Esophagus squamous epithelium (tissue), 4 donors: ENCODE measurements at regions not wholly inside any gene's neighbourhood (a gene's known extent, or its start where the extent isn't known, plus 50 kb on each side); places are given as distances from the start of the nearest gene placed in this dataset.

Source experiments
- CTCF ChIP-seq, 6 experiments: fragments of 450-650 bp in 4 of 6; fragments of 200-600 bp in 2 of 6; sonication (generic) in 2 of 6; IDR thresholded peaks; one replicate each; pipeline ENCODE4 v1.5.1; 2016 to 2019; ENCODE audit warnings: antibody characterized with exemption in 6 of 6, mild to moderate bottlenecking in 4 of 6, moderate library complexity in 4 of 6
- POLR2A ChIP-seq, 4 donors: fragments of 450-650 bp; IDR thresholded peaks; one replicate each; pipeline ENCODE4 v1.6.1; 2017; ENCODE audit warnings: antibody characterized with exemption in 4 of 4, mild to moderate bottlenecking in 4 of 4, moderate library complexity in 3 of 4

- TF ChIP-seq CTCF (IDR thresholded peaks at IDR 0.05) (no peak), POLR2A (IDR thresholded peaks at IDR 0.05) (no peak)
Observed at GRCh38 chr2:145049475-145049874, 529.6 kb upstream of the ZEB2 start.
